Stomach (tissue), 4 donors: ENCODE measurements at regions not wholly inside any gene's neighbourhood (a gene's known extent, or its start where the extent isn't known, plus 50 kb on each side); places are given as distances from the start of the nearest gene placed in this dataset.

Experiments
- CTCF ChIP-seq, 7 experiments: fragments of 450-650 bp in 4 of 7; fragments of 200-600 bp in 3 of 7; sonication (generic) in 3 of 7; IDR thresholded peaks; one replicate each; pipeline ENCODE4 v1.5.1; 2016 to 2019; ENCODE audit warnings: antibody characterized with exemption in 7 of 7, control low read depth in 2 of 7, mild to moderate bottlenecking in 1 of 7
- EP300 ChIP-seq: sonication (generic); formaldehyde crosslinking; IDR thresholded peaks from one replicate; pipeline ENCODE4 v1.6.1; 2017; ENCODE audit warnings: antibody characterized with exemption
- POLR2A ChIP-seq, 4 donors: fragments of 450-650 bp; IDR thresholded peaks; one replicate each; pipeline ENCODE4 v1.6.1; 2016; ENCODE audit warnings: antibody characterized with exemption in 4 of 4, control low read depth in 2 of 4, mild to moderate bottlenecking in 1 of 4, moderate library complexity in 1 of 4
- POLR2AphosphoS5 ChIP-seq, 3 donors: sonication (generic); formaldehyde crosslinking; IDR thresholded peaks; one replicate each; pipeline ENCODE4 v1.6.1; 2016; ENCODE audit warnings: antibody characterized with exemption in 3 of 3

GRCh38 chr2:53252115-53252514, 515.5 kb upstream of the CHAC2 start:
- TF ChIP-seq CTCF (IDR thresholded peaks at IDR 0.05): no peak
- no peak for TF ChIP-seq POLR2A (IDR thresholded peaks at IDR 0.05)
- no peak for TF ChIP-seq EP300
- no peak for TF ChIP-seq POLR2AphosphoS5 (IDR thresholded peaks at IDR 0.05)
